ENCODE measurements at regions not wholly inside any gene's neighbourhood (a gene's known extent, or its start where the extent isn't known, plus 50 kb on each side); places are given as distances from the start of the nearest gene placed in this dataset.

- TF ChIP-seq CTCF (conservative IDR thresholded peaks at IDR 0.05; ENCODE audit: low read length) (no peak), EZH2phosphoT487 (IDR thresholded peaks at IDR 0.05; ENCODE audit: borderline replicate concordance, low read depth, low read length) (no peak)
- no TSS peak for BruUV-seq (replicated peaks)
- CTCF ChIA-PET (ENCODE audit: unreplicated experiment): no interaction called here
Observed at GRCh38 chr1:217982331-217983050, 302.6 kb upstream of the RRP15 start.

GRCh38 chr1:217983051-217983375 is 302.1 kb upstream of the RRP15 start:
- Histone ChIP-seq H3K4me3 (ENCODE audit: low read depth, low read length, poor library complexity, severe bottlenecking) (no peak overlapping the region), H4K20me1 (ENCODE audit: insufficient read depth, low read length) (no peaks in the 10 kb centered on the region), H2AFZ (ENCODE audit: low read length) (no peak overlapping the region), H3K79me2 (ENCODE audit: insufficient read depth, low read depth, low read length) (no peaks in the 10 kb centered on the region), H3K4me1 (ENCODE audit: insufficient read depth, low read length, poor library complexity, severe bottlenecking) (no peaks in the 10 kb centered on the region), H3K4me2 (ENCODE audit: low read length) (no peak overlapping the region), H3K9me3 (ENCODE audit: low read length) (no peaks in the 10 kb centered on the region), H3K36me3 (ENCODE audit: insufficient read depth, low read length) (no peaks in the 10 kb centered on the region), H3K27ac (ENCODE audit: low read depth, low read length, poor library complexity, severe bottlenecking) (no peak overlapping the region), H3K9me2 (ENCODE audit: insufficient read depth, low read length) (no peaks in the 10 kb centered on the region)
- ChIA-PET CTCF (ENCODE audit: unreplicated experiment) (no interaction called here), POLR2A (interaction anchor here (0.7 kb wide), 2 partner anchors 100 to 245 kb away, joined by 3 to 8 read pairs; no protein-coding TSS in a partner anchor)
- no TSS peak for BruUV-seq (replicated peaks)
- TF ChIP-seq EZH2phosphoT487 (IDR thresholded peaks at IDR 0.05; ENCODE audit: borderline replicate concordance, low read depth, low read length): no peak
- no peak for TF ChIP-seq CTCF (conservative IDR thresholded peaks at IDR 0.05; ENCODE audit: low read length)
- intact Hi-C loops (cut with micrococcal nuclease; ENCODE audit: unreplicated experiment): no loop called here
- no peak for DNase-seq (ENCODE audit: low spot score)

More at GRCh38 chr1:217982331-217983050, 302.6 kb upstream of the RRP15 start:
- intact Hi-C loops (cut with micrococcal nuclease; ENCODE audit: unreplicated experiment): no loop called here
- Histone ChIP-seq H3K79me2 (ENCODE audit: insufficient read depth, low read depth, low read length) (no peaks in the 10 kb centered on the region), H4K20me1 (ENCODE audit: insufficient read depth, low read length) (no peaks in the 10 kb centered on the region), H3K9me2 (ENCODE audit: insufficient read depth, low read length) (no peaks in the 10 kb centered on the region), H3K4me3 (ENCODE audit: low read depth, low read length, poor library complexity, severe bottlenecking) (no peak overlapping the region), H3K9me3 (ENCODE audit: low read length) (no peaks in the 10 kb centered on the region), H3K36me3 (ENCODE audit: insufficient read depth, low read length) (no peaks in the 10 kb centered on the region), H3K4me2 (ENCODE audit: low read length) (no peak overlapping the region), H2AFZ (ENCODE audit: low read length) (no peak overlapping the region), H3K27ac (ENCODE audit: low read depth, low read length, poor library complexity, severe bottlenecking) (no peak overlapping the region), H3K4me1 (ENCODE audit: insufficient read depth, low read length, poor library complexity, severe bottlenecking) (no peaks in the 10 kb centered on the region)
- POLR2A ChIA-PET: interaction anchor here (0.7 kb wide), 2 partner anchors 101 to 245 kb away, joined by 3 to 8 read pairs; no protein-coding TSS in a partner anchor
- no peak for DNase-seq (ENCODE audit: low spot score)

- H3K79me2 ChIP-seq (ENCODE audit: insufficient read depth, low read depth, low read length): no peaks in the 10 kb centered on the region
- no peaks in the 10 kb centered on the region for H4K20me1 ChIP-seq (ENCODE audit: insufficient read depth, low read length)
- H3K4me1 ChIP-seq (ENCODE audit: insufficient read depth, low read length, poor library complexity, severe bottlenecking): no peaks in the 10 kb centered on the region
- BruUV-seq (replicated peaks): no TSS peak
- TF ChIP-seq EZH2phosphoT487 (IDR thresholded peaks at IDR 0.05; ENCODE audit: borderline replicate concordance, low read depth, low read length): no peak
- TF ChIP-seq CTCF (conservative IDR thresholded peaks at IDR 0.05; ENCODE audit: low read length): no peak
- H3K27ac ChIP-seq (ENCODE audit: low read depth, low read length, poor library complexity, severe bottlenecking): no peak overlapping the region
- ChIA-PET POLR2A (no interaction called here), CTCF (ENCODE audit: unreplicated experiment) (no interaction called here)
- no peak for DNase-seq (ENCODE audit: low spot score)
- no peak overlapping the region for H3K4me3 ChIP-seq (ENCODE audit: low read depth, low read length, poor library complexity, severe bottlenecking)
- H3K36me3 ChIP-seq (ENCODE audit: insufficient read depth, low read length): no peaks in the 10 kb centered on the region
- no peaks in the 10 kb centered on the region for H3K9me3 ChIP-seq (ENCODE audit: low read length)
- no peak overlapping the region for H3K4me2 ChIP-seq (ENCODE audit: low read length)
- no peaks in the 10 kb centered on the region for H3K9me2 ChIP-seq (ENCODE audit: insufficient read depth, low read length)
- intact Hi-C loops (cut with micrococcal nuclease; ENCODE audit: unreplicated experiment): no loop called here
- H2AFZ ChIP-seq (ENCODE audit: low read length): no peak overlapping the region
Observed at GRCh38 chr1:217985641-217986040, 299.5 kb upstream of the RRP15 start.
